ENCODE measurements at regions not wholly inside any gene's neighbourhood (a gene's known extent, or its start where the extent isn't known, plus 50 kb on each side); places are given as distances from the start of the nearest gene placed in this dataset.

DNA sequence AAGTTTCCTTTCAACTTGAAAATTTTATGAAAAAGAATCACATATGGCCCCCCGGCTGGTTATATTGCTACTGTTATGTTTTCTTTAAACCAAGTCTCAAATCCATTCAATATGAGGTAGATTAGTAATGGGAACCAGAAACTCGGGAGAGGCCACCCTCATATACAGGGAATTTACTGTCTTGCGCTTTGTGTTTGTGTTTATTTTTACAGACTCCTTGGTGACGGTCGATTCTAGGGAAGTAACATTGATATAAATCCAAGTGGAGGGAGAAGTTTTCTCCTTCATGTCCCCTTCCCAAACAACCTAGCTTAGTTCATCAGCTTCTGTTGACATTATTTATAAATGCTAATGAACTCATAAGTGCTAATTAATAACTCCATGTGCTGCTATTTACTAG, 163.5 kb upstream of the LMO4 start:
- DNase-seq: peak; percentile 66

DNA sequence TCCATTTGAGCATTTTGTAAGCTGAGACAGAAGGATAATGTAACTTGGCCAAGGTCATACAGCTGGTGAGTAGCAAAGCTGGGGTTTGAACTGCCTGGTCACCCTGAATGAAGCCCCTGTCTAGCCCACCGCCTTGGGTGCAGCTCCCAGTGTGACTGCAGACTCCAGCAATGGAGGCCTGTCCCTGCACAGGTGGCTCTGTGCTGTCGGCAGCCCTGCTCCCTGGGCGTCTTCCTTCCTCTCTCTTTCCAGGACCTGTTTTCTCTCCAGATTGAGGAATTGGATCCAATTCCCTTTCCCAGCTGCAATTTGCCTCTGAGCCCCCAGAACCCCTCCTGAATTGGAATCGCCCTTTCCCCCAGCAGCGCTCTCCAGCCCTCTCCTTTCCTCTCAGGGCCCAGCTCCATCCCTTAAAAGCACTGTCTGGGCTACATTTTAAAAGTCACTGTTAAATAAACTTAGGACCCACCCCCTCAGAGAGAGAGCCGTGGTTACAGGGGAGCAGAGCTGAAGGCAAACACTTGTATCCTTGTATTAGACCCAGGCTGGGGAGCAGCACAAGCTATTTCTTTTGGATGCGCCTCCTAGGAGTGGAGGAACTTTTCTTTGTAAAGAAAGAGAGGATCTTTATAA, 161.4 kb upstream of the LMO4 start:
- DNase-seq: peak; percentile 69

GRCh38 chr1:87167848-87168525, 160.7 kb upstream of the LMO4 start:
- DNase-seq: peak; percentile 67

GRCh38 chr1:87169263-87169910, 159.3 kb upstream of the LMO4 start:
- peak; percentile 27 for DNase-seq

GRCh38 chr1:87170157-87170556, 158.5 kb upstream of the LMO4 start:
- DNase-seq: peak; percentile 57

DNA sequence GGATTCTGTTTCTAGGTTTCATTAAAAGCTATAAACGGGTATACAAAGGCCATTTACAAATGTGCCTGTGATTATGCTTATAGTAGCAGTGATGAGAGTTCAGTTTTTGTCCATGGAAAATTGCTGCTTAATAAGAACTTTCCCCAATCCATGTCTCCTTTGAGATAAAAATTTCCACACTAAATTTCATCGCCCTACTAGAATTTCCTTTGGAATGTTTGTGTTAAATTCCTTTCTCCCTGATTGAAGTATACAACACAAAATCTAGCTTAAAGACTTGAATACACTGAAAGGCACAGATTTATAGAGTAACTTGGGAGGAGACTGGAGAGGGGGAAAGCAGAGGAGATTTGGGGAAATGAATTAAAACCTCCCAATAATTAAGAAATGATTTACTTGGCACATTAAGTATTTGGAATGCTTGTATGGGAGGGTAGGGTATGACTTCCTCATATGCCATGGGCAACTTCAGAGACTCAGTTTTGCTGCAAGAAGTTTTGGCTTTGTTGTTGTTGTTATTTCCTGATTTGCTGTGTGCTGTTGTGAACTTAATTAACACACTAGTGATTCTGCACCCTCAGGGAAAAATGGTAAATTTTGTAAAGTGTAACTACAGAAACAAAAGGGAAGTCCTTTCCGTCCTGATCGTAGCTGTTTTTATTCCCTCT, 157.6 kb upstream of the LMO4 start:
- DNase-seq: peak; percentile 44

GRCh38 chr1:87173231-87173630, 155.4 kb upstream of the LMO4 start:
- DNase-seq: peak; percentile 61

- DNase-seq: no peak
These were observed 153.9 kb upstream of the LMO4 start for GRCh38 chr1:87174724-87175245.

GRCh38 chr1:87176087-87176486, 152.6 kb upstream of the LMO4 start:
- no peak for DNase-seq

- no peak for DNase-seq
These were observed 152.2 kb upstream of the LMO4 start for GRCh38 chr1:87176514-87176913.

DNA sequence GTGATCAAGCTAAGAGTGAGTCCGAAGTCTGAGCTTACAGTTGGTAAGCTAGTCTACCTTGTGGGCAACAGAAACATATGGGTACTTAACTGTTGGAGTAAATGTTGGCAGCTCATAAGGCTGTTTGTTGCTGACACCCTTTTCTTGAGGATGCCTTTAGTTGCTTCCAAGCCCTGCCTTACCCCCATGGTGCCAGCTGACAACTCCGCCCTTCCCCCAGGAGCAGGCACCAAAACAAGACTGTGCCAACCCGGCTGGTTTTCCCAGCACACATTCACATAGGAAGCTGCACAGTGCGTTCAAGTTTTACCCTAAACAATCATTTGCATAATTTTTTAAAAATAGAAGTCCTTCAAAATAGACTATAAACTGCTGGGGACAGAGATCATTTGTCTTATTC, 150.2 kb upstream of the LMO4 start:
- DNase-seq: no peak

GRCh38 chr1:87179076-87179810, 149.4 kb upstream of the LMO4 start:
- DNase-seq: no peak

- DNase-seq: peak; percentile 38
These were observed 148.7 kb upstream of the LMO4 start for GRCh38 chr1:87179851-87180519.

DNA sequence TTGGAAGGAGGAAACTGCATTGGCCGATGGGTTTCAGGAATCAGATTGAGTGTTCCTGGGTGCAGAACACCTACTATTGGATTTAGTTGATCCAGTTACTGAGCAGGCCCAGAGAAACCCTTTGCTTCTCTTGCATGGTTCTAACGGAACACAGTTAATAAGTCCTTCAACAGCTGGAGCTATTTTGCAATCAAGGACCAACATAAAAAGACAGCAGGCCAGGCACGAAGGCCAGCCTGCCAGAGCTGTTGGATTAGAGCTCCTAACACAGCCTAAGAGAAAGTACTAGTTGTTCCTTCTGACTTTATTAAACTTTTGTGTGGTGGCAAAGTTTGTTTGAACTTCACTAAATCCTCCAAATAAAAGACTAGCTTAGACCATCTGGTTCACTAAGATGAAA, 148.0 kb upstream of the LMO4 start:
- no peak for DNase-seq

- DNase-seq: no peak
These were observed 146.1 kb upstream of the LMO4 start for GRCh38 chr1:87182611-87183010.

DNA sequence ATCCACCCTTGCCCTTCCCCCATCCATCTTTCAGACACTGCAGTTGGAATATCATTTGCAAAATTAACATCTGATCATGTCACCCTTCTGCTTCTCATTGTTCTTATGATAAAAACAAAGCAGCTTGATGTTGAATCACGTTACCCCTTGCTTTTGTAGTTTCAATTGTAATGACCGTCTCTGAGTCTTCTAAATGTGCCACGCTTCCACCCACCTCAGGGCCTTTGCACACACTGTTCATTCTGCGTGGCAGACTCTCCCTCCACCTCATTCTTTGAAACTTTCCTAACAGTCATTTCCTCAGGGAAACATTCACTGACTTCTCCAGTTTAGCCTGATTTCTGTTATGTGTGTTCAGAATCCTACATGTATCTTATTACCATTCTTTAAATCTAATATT, 143.6 kb upstream of the LMO4 start:
- DNase-seq: no peak

GRCh38 chr1:87186346-87186745, 142.3 kb upstream of the LMO4 start:
- DNase-seq: no peak

- DNase-seq: no peak
These were observed 140.0 kb upstream of the LMO4 start for GRCh38 chr1:87188640-87189039.

DNA sequence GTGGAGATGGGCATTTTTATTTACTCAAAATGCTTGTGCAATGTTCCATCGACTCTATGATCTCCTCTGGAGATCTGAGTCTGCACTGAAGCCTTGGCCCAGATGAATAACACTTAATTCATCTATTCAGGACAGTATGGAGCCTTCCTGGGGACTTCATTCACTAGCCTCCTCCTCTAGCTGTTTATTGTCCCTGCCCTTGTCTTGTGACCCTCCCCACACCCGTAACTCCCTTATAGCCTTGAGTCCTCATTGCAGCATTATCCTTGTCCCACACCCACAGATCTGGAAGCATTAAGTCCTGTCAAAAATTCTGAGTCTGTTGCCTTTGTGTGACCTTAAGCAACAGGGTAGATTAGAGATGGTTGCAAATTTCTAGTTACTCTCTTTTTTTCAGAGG, 138.3 kb upstream of the LMO4 start:
- DNase-seq: no peak

DNA sequence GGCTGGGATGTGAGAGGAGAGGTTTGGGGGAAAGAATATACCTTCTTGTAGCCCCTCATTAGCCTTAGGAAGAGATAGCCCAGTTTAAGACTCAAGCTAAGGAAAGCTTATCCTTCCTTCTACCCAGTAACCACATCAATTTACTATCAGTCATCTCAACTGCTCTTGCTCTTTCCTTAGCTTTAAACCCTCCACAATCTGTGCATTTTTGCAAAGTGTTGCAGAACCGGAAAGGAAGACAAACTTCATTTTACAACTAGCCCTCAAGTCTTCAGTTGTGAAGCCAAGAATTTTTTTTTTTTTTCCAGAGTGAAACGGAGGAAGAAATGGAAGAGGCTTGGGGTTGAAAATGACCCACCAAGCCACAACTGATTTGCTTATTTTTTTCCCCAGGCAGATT, 137.0 kb upstream of the LMO4 start:
- DNase-seq: no peak

- no peak for DNase-seq
These were observed 134.4 kb upstream of the LMO4 start for GRCh38 chr1:87194271-87194774.
